BJ (cell line): ENCODE measurements at regions not wholly inside any gene's neighbourhood (a gene's known extent, or its start where the extent isn't known, plus 50 kb on each side); places are given as distances from the start of the nearest gene placed in this dataset.
"Not testable (repeated sequence)": the region's sequence is repeated elsewhere in the genome, so short reads cannot be mapped to it uniquely, and the experiment has no call there.

ENCODE experiments used
- CTCF ChIA-PET: fragments of 350-600 bp; formaldehyde crosslinking; extraction: SDS; loops from one replicate; lab custom pipeline; 2021; ENCODE audit warnings: antibody characterized with exemption, inconsistent platforms; lab: Yijun Ruan, JAX
- POLR2A ChIA-PET: fragments of 300-600 bp; sonication (Branson Sonifier 250); formaldehyde crosslinking; extraction: SDS; loops from one replicate; lab custom pipeline; 2021; ENCODE audit warnings: antibody characterized with exemption; lab: Charles Lee
- DNase-seq: peaks from one replicate; pipeline ENCODE4 v3.0.0-alpha.2; 2011; ENCODE audit warnings: low read depth
- H3K27me3 ChIP-seq: 2 replicates; pipeline ENCODE4 v1.6.0; 2011; ENCODE audit warnings: low read length; ENCODE audit not compliant: control insufficient read depth, insufficient read depth
- H3K36me3 ChIP-seq: 2 replicates; pipeline ENCODE4 v1.5.1; 2011; ENCODE audit warnings: low read length; ENCODE audit not compliant: control insufficient read depth, insufficient read depth
- H3K4me3 ChIP-seq: 2 replicates; pipeline ENCODE4 v1.5.1; 2011; ENCODE audit warnings: low read depth, mild to moderate bottlenecking, control low read depth, low read length
- CTCF ChIP-seq: IDR thresholded peaks from 2 replicates; pipeline ENCODE4 v1.5.1; 2011; ENCODE audit warnings: low read depth, mild to moderate bottlenecking, control low read depth, inconsistent platforms, low read length, moderate library complexity; ENCODE audit not compliant: insufficient read depth

- ChIA-PET CTCF (interaction anchor here (1.2 kb wide), 1 partner anchor 24 kb away, joined by 3 read pairs; no protein-coding TSS in a partner anchor), POLR2A (no interaction called here)
- TF ChIP-seq CTCF = no peak
- peaks cover 3% of the 10 kb centered on the region; the same call in 1 of the 2 replicates for H3K27me3 ChIP-seq
- no peak overlapping the region for H3K4me3 ChIP-seq
- DNase-seq = no peak
- no peaks in the 10 kb centered on the region for H3K36me3 ChIP-seq
Observed at GRCh38 chr3:124643453-124643852, 86.8 kb upstream of the UMPS start.

- H3K27me3 ChIP-seq, POLR2A ChIA-PET: not testable (repeated sequence)
- CTCF ChIA-PET = interaction anchor here (0.7 to 1.7 kb wide), 2 partner anchors 43 to 1740 kb away, joined by 3 to 6 read pairs; no protein-coding TSS in a partner anchor
Observed at GRCh38 chr3:124646186-124646585, 84.1 kb upstream of the UMPS start.

GRCh38 chr3:124648551-124648950 lies 81.7 kb upstream of the UMPS start:
- DNase-seq = no peak
- Histone ChIP-seq H3K27me3 (peaks cover 4% of the 10 kb centered on the region), H3K36me3 (no peaks in the 10 kb centered on the region), H3K4me3 (no peak overlapping the region)
- CTCF ChIA-PET = interaction anchor here (1.5 kb wide), 1 partner anchor 9 kb away, joined by 3 read pairs; no protein-coding TSS in a partner anchor
- POLR2A ChIA-PET = no interaction called here
- no peak for TF ChIP-seq CTCF

More at GRCh38 chr3:124646186-124646585, 84.1 kb upstream of the UMPS start:
- not testable (repeated sequence) for H3K4me3 ChIP-seq, H3K36me3 ChIP-seq, DNase-seq

- ChIA-PET CTCF (no interaction called here), POLR2A (no interaction called here)
- Histone ChIP-seq H3K4me3 (no peak overlapping the region), H3K27me3 (peaks cover 4% of the 10 kb centered on the region), H3K36me3 (no peaks in the 10 kb centered on the region)
- no peak for DNase-seq
- no peak for TF ChIP-seq CTCF
Observed at GRCh38 chr3:124650798-124651197, 79.5 kb upstream of the UMPS start.

GRCh38 chr3:124651416-124651815 lies 78.8 kb upstream of the UMPS start:
- H3K36me3 ChIP-seq, H3K27me3 ChIP-seq, CTCF ChIA-PET, H3K4me3 ChIP-seq, DNase-seq, POLR2A ChIA-PET: not testable (repeated sequence)

- CTCF ChIA-PET = interaction anchor here (0.7 kb wide), 1 partner anchor 37 kb away, joined by 4 read pairs; no protein-coding TSS in a partner anchor
- DNase-seq = no peak
- POLR2A ChIA-PET = no interaction called here
- peaks cover 2% of the 10 kb centered on the region for H3K27me3 ChIP-seq
- no peak overlapping the region for H3K4me3 ChIP-seq
- no peaks in the 10 kb centered on the region for H3K36me3 ChIP-seq
- no peak for TF ChIP-seq CTCF
Observed at GRCh38 chr3:124652009-124652408, 78.2 kb upstream of the UMPS start.
